Skin of body (tissue), 1 donor: ENCODE measurements at regions not wholly inside any gene's neighbourhood (a gene's known extent, or its start where the extent isn't known, plus 50 kb on each side); places are given as distances from the start of the nearest gene placed in this dataset.
"Not testable (repeated sequence)": the region's sequence is repeated elsewhere in the genome, so short reads cannot be mapped to it uniquely, and the experiment has no call there.

ENCODE experiments used
- DNase-seq: peaks from one replicate; lab custom pipeline; 2025; lab: John Stamatoyannopoulos, UW

GRCh38 chr10:4243169-4243568, 458.2 kb upstream of the KLF6 start:
- no peak for DNase-seq

GRCh38 chr10:4242561-4243035, 457.6 kb upstream of the KLF6 start:
- peak; percentile 59 for DNase-seq

- peak; percentile 98 for DNase-seq
Observed at GRCh38 chr10:4241724-4242345, 456.8 kb upstream of the KLF6 start.

- DNase-seq, result peak; percentile 69
Observed at GRCh38 chr10:4240608-4241197, 455.7 kb upstream of the KLF6 start.

- DNase-seq, result peak; percentile 50
Observed at GRCh38 chr10:4239186-4239585, 454.2 kb upstream of the KLF6 start.

GRCh38 chr10:4236905-4237304, 451.9 kb upstream of the KLF6 start:
- not testable (repeated sequence) for DNase-seq

- no peak for DNase-seq
Observed at GRCh38 chr10:4234661-4235060, 449.7 kb upstream of the KLF6 start.

GRCh38 chr10:4231439-4231838, 446.4 kb upstream of the KLF6 start:
- no peak for DNase-seq

GRCh38 chr10:4230036-4230435, 445.0 kb upstream of the KLF6 start:
- no peak for DNase-seq

- DNase-seq, result no peak
Observed at GRCh38 chr10:4229106-4229505, 444.1 kb upstream of the KLF6 start.

- no peak for DNase-seq
Observed at GRCh38 chr10:4227586-4227985, 442.6 kb upstream of the KLF6 start.

- no peak for DNase-seq
Observed at GRCh38 chr10:4226941-4227540, 442.0 kb upstream of the KLF6 start.

GRCh38 chr10:4224178-4224577, 439.2 kb upstream of the KLF6 start:
- DNase-seq, result no peak

GRCh38 chr10:4221310-4221709, 436.3 kb upstream of the KLF6 start:
- DNase-seq, result not testable (repeated sequence)

- peak; percentile 39 for DNase-seq
Observed at GRCh38 chr10:4219901-4220300, 434.9 kb upstream of the KLF6 start.

GRCh38 chr10:4217653-4218052, 432.6 kb upstream of the KLF6 start:
- DNase-seq, result no peak

GRCh38 chr10:4217187-4217586, 432.2 kb upstream of the KLF6 start:
- DNase-seq, result no peak

GRCh38 chr10:4216726-4217125, 431.7 kb upstream of the KLF6 start:
- DNase-seq, result no peak

GRCh38 chr10:4215963-4216575, 431.1 kb upstream of the KLF6 start:
- no peak for DNase-seq

- peak; percentile 25 for DNase-seq
Observed at GRCh38 chr10:4215485-4215884, 430.5 kb upstream of the KLF6 start.

- no peak for DNase-seq
Observed at GRCh38 chr10:4214908-4215307, 429.9 kb upstream of the KLF6 start.

GRCh38 chr10:4213441-4213840, 428.4 kb upstream of the KLF6 start:
- DNase-seq, result no peak
